Erythroblast (primary cell): ENCODE measurements at regions not wholly inside any gene's neighbourhood (a gene's known extent, or its start where the extent isn't known, plus 50 kb on each side); places are given as distances from the start of the nearest gene placed in this dataset.

Experiments
- GATA1 ChIP-seq: IDR thresholded peaks from 2 replicates; pipeline ENCODE4 v1.6.1; 2011; ENCODE audit warnings: low read depth, mild to moderate bottlenecking, control low read depth, low read length, moderate library complexity
- POLR2A ChIP-seq: IDR thresholded peaks from 2 replicates; pipeline ENCODE4 v1.6.1; 2011; ENCODE audit warnings: mild to moderate bottlenecking, low read length

GRCh38 chr17:63262751-63263476 is 183.2 kb downstream of the CYB561 start:
- TF ChIP-seq POLR2A, result no peak
- TF ChIP-seq GATA1, result no peak
